WTC11 (cell line): ENCODE measurements at regions not wholly inside any gene's neighbourhood (a gene's known extent, or its start where the extent isn't known, plus 50 kb on each side); places are given as distances from the start of the nearest gene placed in this dataset.
"Not testable (repeated sequence)": the region's sequence is repeated elsewhere in the genome, so short reads cannot be mapped to it uniquely, and the experiment has no call there.

Source experiments
- ATAC-seq: fragments of 200-7000 bp; cut with Tn5 transposase; 2 replicates; pipeline ENCODE4 v1.10.0; 2021; ENCODE audit warnings: mild to moderate bottlenecking, moderate library complexity
- CTCF ChIA-PET: fragments of 300-600 bp; sonication (Branson Sonifier 250); formaldehyde crosslinking; loops from one replicate; lab custom pipeline; 2021; ENCODE audit warnings: antibody characterized with exemption; lab: Charles Lee
- POLR2A ChIA-PET: fragments of 350-600 bp; sonication (Branson Sonifier 250); formaldehyde crosslinking; loops from one replicate; lab custom pipeline; 2021; ENCODE audit warnings: antibody characterized with exemption; lab: Charles Lee
- DNase-seq: peaks from one replicate; pipeline ENCODE4 v3.0.0; 2021; ENCODE audit warnings: low spot score
- H3K27ac Mint-ChIP-seq: 2 replicates; pipeline ENCODE4 v1.8.0; 2021; ENCODE audit warnings: mixed read lengths
- H3K27me3 Mint-ChIP-seq: 2 replicates; pipeline ENCODE4 v1.8.0; 2021; ENCODE audit warnings: low read depth, mild to moderate bottlenecking, moderate library complexity, mixed read lengths
- H3K36me3 Mint-ChIP-seq: 2 replicates; pipeline ENCODE4 v1.8.0; 2021; ENCODE audit warnings: mixed read lengths
- H3K4me1 Mint-ChIP-seq: 2 replicates; pipeline ENCODE4 v1.8.0; 2022; ENCODE audit warnings: mixed read lengths
- H3K4me3 Mint-ChIP-seq: 2 replicates; pipeline ENCODE4 v1.8.0; 2021; ENCODE audit warnings: mild to moderate bottlenecking, moderate library complexity, mixed read lengths
- H3K9me3 Mint-ChIP-seq: 2 replicates; pipeline ENCODE4 v1.8.0; 2021; ENCODE audit warnings: mixed read lengths
- E2F4 ChIP-seq: sonication (generic); formaldehyde crosslinking; IDR thresholded peaks from 2 replicates; pipeline ENCODE4 v1.8.1; 2022; ENCODE audit warnings: low read depth, mild to moderate bottlenecking, moderate library complexity, missing genetic modification reagents, borderline replicate concordance
- ELF4 ChIP-seq: sonication (generic); formaldehyde crosslinking; IDR thresholded peaks from 2 replicates; pipeline ENCODE4 v1.8.1; 2022; ENCODE audit warnings: low read depth, mild to moderate bottlenecking, moderate library complexity, missing genetic modification reagents
- GRHL2 ChIP-seq: fragments of 250-450 bp; sonication (Bioruptor Pico); IDR thresholded peaks from 2 replicates; pipeline ENCODE4 v1.8.0; 2022; ENCODE audit warnings: mild to moderate bottlenecking, moderate library complexity; ENCODE audit not compliant: insufficient replicate concordance, severe bottlenecking
- IRF2 ChIP-seq: sonication (generic); formaldehyde crosslinking; IDR thresholded peaks from 2 replicates; pipeline ENCODE4 v1.8.0; 2022; ENCODE audit warnings: low read depth, missing genetic modification reagents, borderline replicate concordance
- JAZF1 ChIP-seq: fragments of 250-450 bp; sonication (Bioruptor Pico); IDR thresholded peaks from 2 replicates; pipeline ENCODE4 v1.9.0; 2021; ENCODE audit warnings: moderate library complexity, mild to moderate bottlenecking, inconsistent platforms
- MAX ChIP-seq: sonication (generic); formaldehyde crosslinking; IDR thresholded peaks from 2 replicates; pipeline ENCODE4 v1.8.0; 2022; ENCODE audit warnings: mild to moderate bottlenecking, missing genetic modification reagents
- PRRX2 ChIP-seq: fragments of 250-450 bp; sonication (Bioruptor Pico); IDR thresholded peaks from 2 replicates; pipeline ENCODE4 v1.8.0; 2021; ENCODE audit warnings: mild to moderate bottlenecking
- SMAD3 ChIP-seq: sonication (generic); formaldehyde crosslinking; IDR thresholded peaks from 2 replicates; pipeline ENCODE4 v1.8.0; 2022; ENCODE audit warnings: missing genetic modification reagents, mild to moderate bottlenecking, borderline replicate concordance
- ZBTB43 ChIP-seq: sonication (generic); formaldehyde crosslinking; IDR thresholded peaks from 2 replicates; pipeline ENCODE4 v1.8.1; 2023; ENCODE audit warnings: mild to moderate bottlenecking, missing genetic modification reagents
- ZNF396 ChIP-seq: fragments of 250-450 bp; sonication (Bioruptor Pico); IDR thresholded peaks from 2 replicates; pipeline ENCODE4 v1.8.0; 2021; ENCODE audit warnings: mild to moderate bottlenecking, moderate library complexity, borderline replicate concordance
- ZNF416 ChIP-seq: fragments of 250-450 bp; sonication (Bioruptor Pico); IDR thresholded peaks from 2 replicates; pipeline ENCODE4 v1.9.0; 2021; ENCODE audit warnings: mild to moderate bottlenecking, inconsistent platforms
- TF ChIP-seq, protein P1 (sequence below): sonication (generic); formaldehyde crosslinking; IDR thresholded peaks from 2 replicates; pipeline ENCODE4 v1.8.0; 2022; ENCODE audit warnings: mild to moderate bottlenecking, missing genetic modification reagents
- TF ChIP-seq, protein P2 (sequence below): sonication (generic); formaldehyde crosslinking; IDR thresholded peaks from 2 replicates; pipeline ENCODE4 v1.8.0; 2022; ENCODE audit warnings: mild to moderate bottlenecking, missing genetic modification reagents
- TF ChIP-seq, protein P3 (sequence below): sonication (generic); formaldehyde crosslinking; IDR thresholded peaks from 2 replicates; pipeline ENCODE4 v1.8.1; 2022; ENCODE audit warnings: mild to moderate bottlenecking, missing genetic modification reagents, moderate library complexity, borderline replicate concordance
- TF ChIP-seq, protein P4 (sequence below): fragments of 250-450 bp; sonication (Bioruptor Pico); IDR thresholded peaks from 2 replicates; pipeline ENCODE4 v1.9.0; 2021; ENCODE audit warnings: mild to moderate bottlenecking, borderline replicate concordance

DNA sequence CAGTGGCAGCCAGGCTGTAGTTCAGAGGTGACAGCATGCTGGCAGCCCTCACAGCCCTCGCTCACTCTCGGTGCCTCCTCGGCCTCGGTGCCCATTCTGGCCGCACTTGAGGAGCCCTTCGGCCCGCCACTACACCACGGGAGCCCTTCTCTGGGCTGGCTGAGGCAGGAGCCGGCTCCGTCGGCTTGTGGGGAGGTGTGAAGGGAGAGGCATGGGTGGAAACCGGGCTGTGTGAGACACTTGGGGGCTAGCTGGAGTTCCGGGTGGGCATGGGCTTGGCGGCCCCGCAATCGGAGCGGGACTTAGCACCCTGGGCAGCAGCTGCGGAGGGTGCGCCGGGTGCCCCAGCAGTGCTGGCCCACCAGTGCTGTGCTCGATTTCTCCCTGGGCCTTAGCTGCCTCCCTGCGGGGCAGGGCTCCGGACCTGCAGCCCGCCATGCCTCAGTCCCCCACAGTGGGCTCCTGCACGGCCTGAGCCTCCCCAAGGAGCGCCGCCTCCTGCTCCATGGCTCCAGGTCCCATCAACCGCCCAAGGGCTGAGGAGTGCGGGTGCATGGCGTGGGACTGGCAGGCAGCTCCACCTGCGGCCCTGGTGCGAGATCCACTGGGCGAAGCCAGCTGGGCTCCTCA lies 396.8 kb downstream of the FAM72C start:
- Mint-ChIP-seq H3K4me1 (no peaks in the 10 kb centered on the region), H3K4me3 (no peak overlapping the region), H3K27me3 (peaks cover 13% of the 10 kb centered on the region), H3K36me3 (peaks cover 82% of the 10 kb centered on the region), H3K9me3 (peaks cover 88% of the 10 kb centered on the region), H3K27ac (no peak overlapping the region)
- ATAC-seq (no peak), DNase-seq (no peak)
- no peak for TF ChIP-seq ZNF416 (CRISPR knock-in tag)
- no peak for TF ChIP-seq MAX
- no peak for TF ChIP-seq ELF4 (CRISPR knock-in tag)
- no peak for TF ChIP-seq ZNF396
- TF ChIP-seq, protein P1, sequence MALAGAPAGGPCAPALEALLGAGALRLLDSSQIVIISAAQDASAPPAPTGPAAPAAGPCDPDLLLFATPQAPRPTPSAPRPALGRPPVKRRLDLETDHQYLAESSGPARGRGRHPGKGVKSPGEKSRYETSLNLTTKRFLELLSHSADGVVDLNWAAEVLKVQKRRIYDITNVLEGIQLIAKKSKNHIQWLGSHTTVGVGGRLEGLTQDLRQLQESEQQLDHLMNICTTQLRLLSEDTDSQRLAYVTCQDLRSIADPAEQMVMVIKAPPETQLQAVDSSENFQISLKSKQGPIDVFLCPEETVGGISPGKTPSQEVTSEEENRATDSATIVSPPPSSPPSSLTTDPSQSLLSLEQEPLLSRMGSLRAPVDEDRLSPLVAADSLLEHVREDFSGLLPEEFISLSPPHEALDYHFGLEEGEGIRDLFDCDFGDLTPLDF, result no peak
- TF ChIP-seq, protein P2, sequence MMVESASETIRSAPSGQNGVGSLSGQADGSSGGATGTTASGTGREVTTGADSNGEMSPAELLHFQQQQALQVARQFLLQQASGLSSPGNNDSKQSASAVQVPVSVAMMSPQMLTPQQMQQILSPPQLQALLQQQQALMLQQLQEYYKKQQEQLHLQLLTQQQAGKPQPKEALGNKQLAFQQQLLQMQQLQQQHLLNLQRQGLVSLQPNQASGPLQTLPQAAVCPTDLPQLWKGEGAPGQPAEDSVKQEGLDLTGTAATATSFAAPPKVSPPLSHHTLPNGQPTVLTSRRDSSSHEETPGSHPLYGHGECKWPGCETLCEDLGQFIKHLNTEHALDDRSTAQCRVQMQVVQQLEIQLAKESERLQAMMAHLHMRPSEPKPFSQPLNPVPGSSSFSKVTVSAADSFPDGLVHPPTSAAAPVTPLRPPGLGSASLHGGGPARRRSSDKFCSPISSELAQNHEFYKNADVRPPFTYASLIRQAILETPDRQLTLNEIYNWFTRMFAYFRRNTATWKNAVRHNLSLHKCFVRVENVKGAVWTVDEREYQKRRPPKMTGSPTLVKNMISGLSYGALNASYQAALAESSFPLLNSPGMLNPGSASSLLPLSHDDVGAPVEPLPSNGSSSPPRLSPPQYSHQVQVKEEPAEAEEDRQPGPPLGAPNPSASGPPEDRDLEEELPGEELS (CRISPR knock-in tag), result no peak
- no peak for TF ChIP-seq E2F4 (CRISPR knock-in tag)
- TF ChIP-seq IRF2 (CRISPR knock-in tag), result no peak
- no peak for TF ChIP-seq GRHL2 (CRISPR knock-in tag)
- ChIA-PET POLR2A (no interaction called here), CTCF (no interaction called here)

- ATAC-seq, H3K4me1 Mint-ChIP-seq, H3K4me3 Mint-ChIP-seq, DNase-seq, POLR2A ChIA-PET, H3K27ac Mint-ChIP-seq, CTCF ChIA-PET: not testable (repeated sequence)
- H3K36me3 Mint-ChIP-seq, result peaks cover 81% of the 10 kb centered on the region
- H3K9me3 Mint-ChIP-seq, result peaks cover 86% of the 10 kb centered on the region
- peaks cover 20% of the 10 kb centered on the region for H3K27me3 Mint-ChIP-seq
Observed at GRCh38 chr1:143572661-143573060, 399.1 kb downstream of the FAM72C start.

DNA sequence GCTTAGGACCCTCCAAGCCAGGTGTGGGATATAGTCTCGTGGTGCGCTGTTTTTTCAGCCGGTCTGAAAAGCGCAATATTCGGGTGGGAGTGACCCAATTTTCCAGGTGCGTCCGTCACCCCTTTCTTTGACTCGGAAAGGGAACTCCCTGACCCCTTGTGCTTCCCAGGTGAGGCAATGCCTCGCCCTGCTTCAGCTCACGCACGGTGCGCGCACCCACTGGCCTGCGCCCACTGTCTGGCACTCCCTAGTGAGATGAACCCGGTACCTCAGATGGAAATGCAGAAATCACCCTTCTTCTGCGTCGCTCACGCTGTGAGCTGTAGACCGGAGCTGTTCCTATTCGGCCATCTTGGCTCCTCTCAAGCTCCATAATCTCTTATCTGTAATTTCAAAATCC lies 408.0 kb downstream of the FAM72C start:
- CTCF ChIA-PET, H3K4me3 Mint-ChIP-seq, POLR2A ChIA-PET, DNase-seq, ATAC-seq, H3K27ac Mint-ChIP-seq, H3K4me1 Mint-ChIP-seq: not testable (repeated sequence)
- Mint-ChIP-seq H3K9me3 (peaks cover 48% of the 10 kb centered on the region), H3K36me3 (peaks cover 42% of the 10 kb centered on the region), H3K27me3 (peaks cover 14% of the 10 kb centered on the region)

DNA sequence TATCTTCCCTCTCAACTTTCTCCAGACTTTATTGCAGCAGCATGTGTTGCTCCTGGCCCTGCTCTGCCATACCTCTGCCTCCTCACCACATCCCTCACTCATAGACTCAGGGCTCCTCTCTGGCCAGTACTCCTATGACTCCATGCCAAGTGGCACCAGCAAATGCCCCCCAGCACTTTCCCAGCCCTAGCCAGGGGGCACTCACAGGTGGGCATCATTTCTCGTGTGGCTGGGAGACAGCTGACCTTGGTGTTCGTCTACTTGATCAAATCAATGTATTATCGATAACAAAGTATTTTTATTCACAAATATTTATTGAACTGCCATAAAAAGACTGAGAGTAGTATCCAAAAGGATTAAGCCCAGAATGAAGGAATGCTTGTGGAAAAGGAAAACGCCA lies 418.2 kb downstream of the FAM72C start:
- Mint-ChIP-seq H3K27me3 (peaks cover 17% of the 10 kb centered on the region), H3K27ac (no peak overlapping the region), H3K4me3 (no peak overlapping the region), H3K9me3 (peaks cover 82% of the 10 kb centered on the region), H3K4me1 (no peaks in the 10 kb centered on the region), H3K36me3 (peaks cover 68% of the 10 kb centered on the region)
- ChIA-PET POLR2A (no interaction called here), CTCF (no interaction called here)
- no peak for ATAC-seq
- DNase-seq, result no peak
- TF ChIP-seq ZBTB43 (CRISPR knock-in tag), result no peak
- TF ChIP-seq, protein P3, sequence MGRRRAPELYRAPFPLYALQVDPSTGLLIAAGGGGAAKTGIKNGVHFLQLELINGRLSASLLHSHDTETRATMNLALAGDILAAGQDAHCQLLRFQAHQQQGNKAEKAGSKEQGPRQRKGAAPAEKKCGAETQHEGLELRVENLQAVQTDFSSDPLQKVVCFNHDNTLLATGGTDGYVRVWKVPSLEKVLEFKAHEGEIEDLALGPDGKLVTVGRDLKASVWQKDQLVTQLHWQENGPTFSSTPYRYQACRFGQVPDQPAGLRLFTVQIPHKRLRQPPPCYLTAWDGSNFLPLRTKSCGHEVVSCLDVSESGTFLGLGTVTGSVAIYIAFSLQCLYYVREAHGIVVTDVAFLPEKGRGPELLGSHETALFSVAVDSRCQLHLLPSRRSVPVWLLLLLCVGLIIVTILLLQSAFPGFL (CRISPR knock-in tag), result no peak
- TF ChIP-seq PRRX2 (CRISPR knock-in tag), result no peak
- TF ChIP-seq, protein P4, sequence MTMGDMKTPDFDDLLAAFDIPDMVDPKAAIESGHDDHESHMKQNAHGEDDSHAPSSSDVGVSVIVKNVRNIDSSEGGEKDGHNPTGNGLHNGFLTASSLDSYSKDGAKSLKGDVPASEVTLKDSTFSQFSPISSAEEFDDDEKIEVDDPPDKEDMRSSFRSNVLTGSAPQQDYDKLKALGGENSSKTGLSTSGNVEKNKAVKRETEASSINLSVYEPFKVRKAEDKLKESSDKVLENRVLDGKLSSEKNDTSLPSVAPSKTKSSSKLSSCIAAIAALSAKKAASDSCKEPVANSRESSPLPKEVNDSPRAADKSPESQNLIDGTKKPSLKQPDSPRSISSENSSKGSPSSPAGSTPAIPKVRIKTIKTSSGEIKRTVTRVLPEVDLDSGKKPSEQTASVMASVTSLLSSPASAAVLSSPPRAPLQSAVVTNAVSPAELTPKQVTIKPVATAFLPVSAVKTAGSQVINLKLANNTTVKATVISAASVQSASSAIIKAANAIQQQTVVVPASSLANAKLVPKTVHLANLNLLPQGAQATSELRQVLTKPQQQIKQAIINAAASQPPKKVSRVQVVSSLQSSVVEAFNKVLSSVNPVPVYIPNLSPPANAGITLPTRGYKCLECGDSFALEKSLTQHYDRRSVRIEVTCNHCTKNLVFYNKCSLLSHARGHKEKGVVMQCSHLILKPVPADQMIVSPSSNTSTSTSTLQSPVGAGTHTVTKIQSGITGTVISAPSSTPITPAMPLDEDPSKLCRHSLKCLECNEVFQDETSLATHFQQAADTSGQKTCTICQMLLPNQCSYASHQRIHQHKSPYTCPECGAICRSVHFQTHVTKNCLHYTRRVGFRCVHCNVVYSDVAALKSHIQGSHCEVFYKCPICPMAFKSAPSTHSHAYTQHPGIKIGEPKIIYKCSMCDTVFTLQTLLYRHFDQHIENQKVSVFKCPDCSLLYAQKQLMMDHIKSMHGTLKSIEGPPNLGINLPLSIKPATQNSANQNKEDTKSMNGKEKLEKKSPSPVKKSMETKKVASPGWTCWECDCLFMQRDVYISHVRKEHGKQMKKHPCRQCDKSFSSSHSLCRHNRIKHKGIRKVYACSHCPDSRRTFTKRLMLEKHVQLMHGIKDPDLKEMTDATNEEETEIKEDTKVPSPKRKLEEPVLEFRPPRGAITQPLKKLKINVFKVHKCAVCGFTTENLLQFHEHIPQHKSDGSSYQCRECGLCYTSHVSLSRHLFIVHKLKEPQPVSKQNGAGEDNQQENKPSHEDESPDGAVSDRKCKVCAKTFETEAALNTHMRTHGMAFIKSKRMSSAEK (CRISPR knock-in tag), result no peak
- no peak for TF ChIP-seq ZNF396
- TF ChIP-seq SMAD3 (CRISPR knock-in tag), result no peak
- TF ChIP-seq, protein P1, result no peak
- no peak for TF ChIP-seq JAZF1
